Activated CD8-positive, alpha-beta memory T cell treated with anti-CD3 and anti-CD28 coated beads for 1 hour (primary cell): ENCODE measurements at regions not wholly inside any gene's neighbourhood (a gene's known extent, or its start where the extent isn't known, plus 50 kb on each side); places are given as distances from the start of the nearest gene placed in this dataset.
"Not testable (repeated sequence)": the region's sequence is repeated elsewhere in the genome, so short reads cannot be mapped to it uniquely, and the experiment has no call there.

ENCODE experiments used
- DNase-seq, 2 donors: peaks; one replicate each; pipeline ENCODE4 v3.0.0-alpha.2; 2020; ENCODE audit warnings: low read depth in 1 of 2; ENCODE audit errors: extremely low read depth in 1 of 2

- no peak for DNase-seq
Observed at GRCh38 chr15:57875347-57875746, 168.8 kb downstream of the POLR2M start.

DNA sequence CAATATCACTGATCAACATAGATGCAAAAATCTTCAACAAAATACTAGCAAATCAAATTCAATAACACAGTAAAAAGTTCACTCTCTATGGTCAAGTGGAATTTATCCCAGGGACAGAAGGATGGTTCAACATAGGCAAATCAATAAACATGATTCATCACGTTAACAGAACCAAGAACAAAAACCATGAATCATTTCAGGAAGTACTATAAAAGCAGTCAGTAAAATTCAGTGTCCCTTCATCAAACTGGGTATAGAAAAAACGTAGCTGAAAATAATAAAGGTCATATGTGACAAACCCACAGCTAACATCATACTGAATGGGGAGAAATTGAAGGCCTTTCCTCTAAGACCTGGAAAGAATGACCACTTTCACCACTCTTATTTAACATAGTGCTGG, 172.1 kb downstream of the POLR2M start:
- no peak for DNase-seq

DNA sequence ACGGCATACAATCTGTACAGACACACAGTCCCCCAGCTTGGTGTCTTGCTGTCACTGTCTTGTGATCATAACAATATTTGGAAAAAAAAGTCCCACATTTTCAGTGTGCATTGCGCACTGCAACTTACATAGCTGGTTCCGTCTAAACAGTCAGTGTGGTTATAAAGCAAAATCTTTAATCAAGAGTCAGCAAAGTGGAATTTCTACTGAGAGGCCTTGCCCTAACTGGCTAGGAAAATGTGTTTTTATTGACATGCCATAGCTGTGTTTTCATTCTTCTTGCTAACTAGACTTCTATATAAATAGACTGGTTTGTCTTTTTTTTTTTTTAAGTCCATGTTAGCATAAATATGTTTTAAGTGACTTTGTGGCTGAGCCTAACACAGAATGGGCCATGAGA, 174.8 kb downstream of the POLR2M start:
- DNase-seq, result no peak

GRCh38 chr15:57881972-57882371, 175.5 kb downstream of the POLR2M start:
- DNase-seq, result no peak

DNA sequence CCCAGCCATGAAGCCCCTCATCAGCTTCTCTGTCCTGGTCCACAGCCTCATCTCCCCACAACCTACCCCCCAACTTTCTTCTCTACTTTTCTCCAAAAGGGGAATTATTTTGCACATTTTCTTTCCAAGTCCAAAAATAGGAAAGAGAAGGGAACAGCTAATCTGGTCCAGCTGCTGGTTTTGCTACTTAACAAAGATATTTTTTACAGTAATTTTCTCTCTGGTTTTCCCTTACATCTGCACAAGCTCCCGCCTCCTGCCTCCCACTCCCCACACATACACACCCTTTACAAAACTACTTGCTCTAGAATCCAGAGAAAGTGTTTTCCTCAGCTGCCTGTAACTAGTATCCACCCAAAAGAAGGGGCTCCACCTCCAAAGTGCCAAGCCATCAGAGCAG, 177.2 kb downstream of the POLR2M start:
- no peak for DNase-seq

DNA sequence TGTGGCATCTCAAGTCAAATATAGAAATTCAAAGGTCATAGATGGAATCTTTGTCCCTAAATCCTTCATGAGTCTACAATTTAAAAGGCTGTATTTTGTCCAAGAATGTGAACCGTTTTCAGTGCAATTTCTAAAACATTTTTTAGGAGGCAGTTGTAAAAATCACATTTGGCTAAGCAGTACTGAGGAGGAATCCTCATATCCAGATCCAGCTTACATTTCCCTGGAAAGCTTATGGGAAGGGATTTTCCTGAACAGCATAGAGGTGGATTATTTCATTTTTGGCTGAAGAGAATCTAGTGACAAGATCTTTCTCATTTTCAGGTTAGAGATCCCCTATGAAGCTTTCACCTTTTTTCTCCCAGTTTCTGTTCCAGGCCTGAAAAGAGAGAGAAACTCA, 178.4 kb downstream of the POLR2M start:
- no peak for DNase-seq

DNA sequence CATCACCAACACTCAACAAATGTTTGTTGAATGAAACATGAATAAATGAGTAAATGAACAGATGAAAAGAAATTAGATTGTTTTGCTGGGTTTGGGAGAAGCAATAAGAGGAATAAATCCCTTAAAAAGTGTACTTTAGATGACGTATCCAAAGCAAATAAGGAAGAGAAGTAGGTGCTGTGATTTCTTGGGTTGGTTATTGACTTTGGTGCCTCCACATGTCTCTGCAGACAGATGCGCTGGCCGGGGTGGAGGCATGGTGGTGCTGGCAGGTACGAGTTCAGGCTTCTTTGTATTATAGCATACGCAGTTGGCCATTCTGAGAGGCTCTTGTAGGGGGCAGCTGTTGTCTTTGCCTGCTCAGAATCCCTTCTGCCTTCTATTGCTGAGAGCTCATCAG, 178.9 kb downstream of the POLR2M start:
- DNase-seq, result no peak

- DNase-seq, result no peak
Observed at GRCh38 chr15:57887825-57888224, 177.7 kb downstream of the ALDH1A2 start.

- no peak for DNase-seq
Observed at GRCh38 chr15:57890351-57890750, 175.2 kb downstream of the ALDH1A2 start.

DNA sequence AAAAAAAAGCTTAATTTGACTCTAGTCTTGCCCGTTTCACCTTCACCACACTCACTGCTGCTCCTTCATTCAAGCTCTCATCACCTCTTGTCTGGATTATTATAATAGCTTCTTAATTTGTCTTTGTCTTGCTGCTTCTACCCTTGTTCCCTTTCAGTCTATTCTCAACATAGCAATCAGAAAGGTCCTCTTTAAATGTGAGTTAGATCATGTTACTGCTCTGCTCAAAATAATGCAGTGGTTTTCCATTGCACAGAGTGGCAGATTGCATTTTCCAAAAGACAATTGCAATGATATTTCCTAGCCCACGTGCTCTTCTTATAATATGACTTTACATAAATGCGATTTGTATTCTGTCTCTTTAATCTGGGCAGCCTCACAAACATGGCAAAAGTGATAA, 174.6 kb downstream of the ALDH1A2 start:
- DNase-seq, result no peak

DNA sequence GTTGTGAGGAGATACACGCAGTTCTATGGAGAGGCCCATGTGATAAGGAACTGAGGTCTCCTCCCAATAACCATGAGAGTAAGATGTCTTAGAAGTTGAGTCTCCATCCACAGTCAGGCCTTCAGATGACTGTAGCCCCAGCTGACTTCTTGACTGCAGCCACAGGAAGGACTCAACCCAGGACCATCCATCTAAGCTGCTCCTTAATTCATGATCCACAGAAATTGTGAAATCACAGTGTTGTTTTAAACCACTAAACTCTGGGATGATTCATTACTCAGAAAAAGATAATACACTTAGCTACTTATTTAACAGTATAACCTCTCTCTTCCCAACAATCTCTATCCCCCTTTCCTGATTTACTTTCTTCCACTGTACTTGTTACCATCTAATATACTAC, 173.3 kb downstream of the ALDH1A2 start:
- no peak for DNase-seq

- DNase-seq, result no peak
Observed at GRCh38 chr15:57893040-57893439, 172.5 kb downstream of the ALDH1A2 start.

- no peak for DNase-seq
Observed at GRCh38 chr15:57895291-57895690, 170.2 kb downstream of the ALDH1A2 start.

- DNase-seq, result no peak
Observed at GRCh38 chr15:57896114-57896513, 169.4 kb downstream of the ALDH1A2 start.

GRCh38 chr15:57896899-57897298, 168.6 kb downstream of the ALDH1A2 start:
- not testable (repeated sequence) for DNase-seq

GRCh38 chr15:57897870-57898269, 167.6 kb downstream of the ALDH1A2 start:
- DNase-seq, result no peak

- DNase-seq, result no peak
Observed at GRCh38 chr15:57902155-57902554, 163.4 kb downstream of the ALDH1A2 start.
